K562 (cell line): ENCODE measurements at regions not wholly inside any gene's neighbourhood (a gene's known extent, or its start where the extent isn't known, plus 50 kb on each side); places are given as distances from the start of the nearest gene placed in this dataset.

Experiments used
- ATAC-seq: fragments of 200-7000 bp; cut with Tn5 transposase; 3 replicates; pipeline ENCODE4 v1.9.1; 2020; ENCODE audit warnings: moderate library complexity
- BruUV-seq: library from RNA; stranded (reverse); fragments of 400-500 nt; replicated peaks from 2 replicates; lab custom pipeline; 2021; lab: Mats Ljungman, UMichigan
- CTCF ChIA-PET: fragments of 300-600 bp; formaldehyde crosslinking; extraction: SDS; loops from one replicate; lab custom pipeline; 2021; ENCODE audit warnings: low intra/inter-chr PET ratio; lab: Yijun Ruan, JAX
- POLR2A ChIA-PET: fragments of 300-600, 350-650 bp; sonication (Branson Sonifier 250); formaldehyde crosslinking; extraction: SDS; loops from one replicate; lab custom pipeline; 2021; ENCODE audit warnings: antibody characterized with exemption, inconsistent platforms; lab: Yijun Ruan, JAX
- DNase-seq, 4 experiments: peaks; one replicate each; pipeline versions ENCODE4 v3.0.0 to v3.0.0-alpha.2; 2011 to 2018; ENCODE audit warnings: low spot score in 3 of 4, mixed read lengths in 3 of 4; ENCODE audit errors: extremely low read depth in 1 of 4
- FAIRE-seq: peaks from 2 replicates; lab custom pipeline; 2011; peaks lifted over from hg19 to GRCh38; lab: Jason Lieb, UNC
- H2AFZ ChIP-seq: 2 replicates; pipeline ENCODE4 v1.6.0; 2011; ENCODE audit warnings: low read depth, low read length, control low read depth, inconsistent platforms
- H3K27ac ChIP-seq: fragments of 200-600 bp; 3 replicates; pipeline ENCODE4 v1.8.0; 2011; ENCODE audit warnings: low read depth, mild to moderate bottlenecking, control low read depth, inconsistent platforms, low read length, moderate library complexity, mixed read lengths; ENCODE audit errors: extremely low read depth
- H3K27me3 ChIP-seq, 2 experiments: fragments of 300-600 bp in 1 of 2; 2 replicates in 1 of 2; 3 replicates in 1 of 2; pipeline versions ENCODE4 v1.6.0 to v1.8.0; 2011; ENCODE audit warnings: inconsistent platforms in 2 of 2, low read length in 2 of 2, mild to moderate bottlenecking in 1 of 2, mixed read lengths in 1 of 2, moderate library complexity in 1 of 2; ENCODE audit not compliant: control insufficient read depth in 2 of 2, insufficient read depth in 2 of 2
- H3K36me3 ChIP-seq: fragments of 300-600 bp; 3 replicates; pipeline ENCODE4 v1.8.0; 2011; ENCODE audit warnings: mild to moderate bottlenecking, low read length, inconsistent platforms; ENCODE audit not compliant: control insufficient read depth, insufficient read depth
- H3K4me1 ChIP-seq, 2 experiments: fragments of 200-600 bp in 1 of 2; replicated peaks in 1 of 2; 2 replicates in 1 of 2; 3 replicates in 1 of 2; pipeline versions ENCODE4 v1.5.1 to v1.8.0; 2011; ENCODE audit warnings: inconsistent platforms in 2 of 2, low read length in 2 of 2, mild to moderate bottlenecking in 1 of 2, mixed read lengths in 1 of 2, moderate library complexity in 1 of 2; ENCODE audit not compliant: control insufficient read depth in 2 of 2, insufficient read depth in 2 of 2
- H3K4me2 ChIP-seq: 2 replicates; pipeline ENCODE4 v1.6.1; 2011; ENCODE audit warnings: low read length, control low read depth, inconsistent platforms, mixed read lengths; ENCODE audit not compliant: insufficient read depth
- H3K4me3 ChIP-seq: fragments of 200-600 bp; sonication (generic), shearing (Covaris generic); 2 replicates; pipeline ENCODE4 v1.5.1; 2016; ENCODE audit warnings: control low read depth, inconsistent platforms
- H3K79me2 ChIP-seq: fragments of 200-600 bp; 3 replicates; pipeline ENCODE4 v1.8.0; 2011; ENCODE audit warnings: low read length, inconsistent platforms; ENCODE audit not compliant: control insufficient read depth, insufficient read depth
- H3K9ac ChIP-seq, 2 experiments: 2 replicates each; pipeline versions ENCODE4 v1.6.0 to v1.6.1; 2011; ENCODE audit warnings: low read depth in 2 of 2, low read length in 2 of 2, control low read depth in 1 of 2, inconsistent platforms in 1 of 2, mild to moderate bottlenecking in 1 of 2, mixed read lengths in 1 of 2; ENCODE audit not compliant: insufficient read depth in 1 of 2
- H3K9me1 ChIP-seq: one replicate; pipeline ENCODE4 v1.6.0; 2011; ENCODE audit warnings: inconsistent platforms, mild to moderate bottlenecking, low read length, moderate library complexity; ENCODE audit not compliant: control insufficient read depth, insufficient read depth
- H3K9me3 ChIP-seq: replicated peaks from 2 replicates; pipeline ENCODE4 v1.5.1; 2011; ENCODE audit warnings: low read depth, low read length, inconsistent platforms; ENCODE audit not compliant: control insufficient read depth, insufficient read depth
- H4K20me1 ChIP-seq: replicated peaks from 2 replicates; pipeline ENCODE4 v1.6.1; 2011; ENCODE audit warnings: low read length, inconsistent platforms, mixed read lengths; ENCODE audit not compliant: control insufficient read depth, insufficient read depth
- ATF3 ChIP-seq, 2 experiments: fragments of 450-650 bp in 1 of 2; sonication (generic) in 1 of 2; formaldehyde crosslinking in 1 of 2; IDR thresholded peaks in 1 of 2; conservative IDR thresholded peaks in 1 of 2; 2 replicates each; pipeline versions ENCODE4 v1.6.1 to v1.8.1; 2016 to 2023; ENCODE audit warnings: mild to moderate bottlenecking in 2 of 2, moderate library complexity in 2 of 2, inconsistent platforms in 1 of 2, missing genetic modification reagents in 1 of 2
- BRF1 ChIP-seq: IDR thresholded peaks from 3 replicates; pipeline ENCODE4 v1.6.1; 2011; ENCODE audit warnings: borderline replicate concordance, mild to moderate bottlenecking; ENCODE audit not compliant: insufficient read length; ENCODE audit errors: extremely low read depth
- DMBX1 ChIP-seq: fragments of 250-450 bp; sonication (Bioruptor Pico); IDR thresholded peaks from 2 replicates; pipeline ENCODE4 v1.8.0; 2022; ENCODE audit warnings: inconsistent platforms, mild to moderate bottlenecking, moderate library complexity, borderline replicate concordance
- HLTF ChIP-seq: fragments of 450-650 bp; IDR thresholded peaks from 2 replicates; pipeline ENCODE4 v1.6.1; 2016
- MED1 ChIP-seq: sonication (generic); formaldehyde crosslinking; IDR thresholded peaks from 2 replicates; pipeline ENCODE4 v1.8.1; 2023; ENCODE audit warnings: missing genetic modification reagents, borderline replicate concordance
- MEIS2 ChIP-seq: fragments of 450-650 bp; IDR thresholded peaks from 2 replicates; pipeline ENCODE4 v1.6.1; 2014; ENCODE audit warnings: mild to moderate bottlenecking; ENCODE audit not compliant: partially characterized antibody
- MLX ChIP-seq, 2 experiments: fragments of 450-650 bp in 1 of 2; sonication (generic) in 1 of 2; formaldehyde crosslinking; conservative IDR thresholded peaks; 2 replicates each; pipeline versions ENCODE4 v1.4.0 to v1.8.1; 2020 to 2022; ENCODE audit warnings: mild to moderate bottlenecking in 1 of 2, missing genetic modification reagents in 1 of 2
- NCOR1 ChIP-seq: fragments of 450-650 bp; IDR thresholded peaks from 2 replicates; pipeline ENCODE4 v1.6.1; 2016; ENCODE audit warnings: mild to moderate bottlenecking, moderate library complexity
- NKRF ChIP-seq: fragments of 450-650 bp; IDR thresholded peaks from 2 replicates; pipeline ENCODE4 v1.6.1; 2016; ENCODE audit warnings: borderline replicate concordance
- PCBP2 ChIP-seq: fragments of 200-400 bp; formaldehyde crosslinking; IDR thresholded peaks from 2 replicates; pipeline ENCODE4 v1.6.1; 2018; ENCODE audit warnings: low read length, low read depth, mild to moderate bottlenecking, moderate library complexity; ENCODE audit not compliant: poor library complexity, severe bottlenecking
- RBM25 ChIP-seq: fragments of 200-400 bp; formaldehyde crosslinking; IDR thresholded peaks from 2 replicates; pipeline ENCODE4 v1.6.1; 2018; ENCODE audit warnings: low read length, low read depth, moderate library complexity; ENCODE audit not compliant: severe bottlenecking
- TRIM25 ChIP-seq: fragments of 450-650 bp; IDR thresholded peaks from 2 replicates; pipeline ENCODE4 v1.7.0; 2016; ENCODE audit warnings: borderline replicate concordance
- ZBTB1 ChIP-seq: sonication (generic); formaldehyde crosslinking; IDR thresholded peaks from 2 replicates; pipeline ENCODE4 v1.8.1; 2023; ENCODE audit warnings: missing genetic modification reagents, low read depth, mild to moderate bottlenecking, borderline replicate concordance
- ZBTB9 ChIP-seq: fragments of 450-650 bp; formaldehyde crosslinking; IDR thresholded peaks from 2 replicates; pipeline ENCODE4 v1.4.0; 2020; ENCODE audit warnings: mild to moderate bottlenecking, moderate library complexity
- ZEB2 ChIP-seq: fragments of 450-650 bp; IDR thresholded peaks from 2 replicates; pipeline ENCODE4 v1.6.1; 2016
- WGBS: fragments of 100-300 bp; shearing (Covaris generic); methylation state at CpG from one replicate; pipeline ENCODE4 v1.1.6; 2016; ENCODE audit warnings: low coverage, mixed read lengths; ENCODE audit not compliant: insufficient coverage; ENCODE audit errors: missing lambda C conversion rate; 5-methylcytosine and 5-hydroxymethylcytosine counted together
- in situ Hi-C: fragments of 300-500 bp; cut with MboI; formaldehyde crosslinking; loops from 4 replicates; pipeline ENCODE4 v1.15.0; 2018; ENCODE audit warnings: inconsistent platforms, mixed read lengths
- intact Hi-C: fragments of 100-400 bp; cut with micrococcal nuclease; formaldehyde crosslinking; loops from 2 replicates; pipeline ENCODE4 v1.14.2; 2022

- CTCF ChIA-PET: no interaction called here
- no TSS peak for BruUV-seq
- TF ChIP-seq NKRF: no peak
- TF ChIP-seq PCBP2: no peak
- TF ChIP-seq MEIS2: no peak
- no peak for TF ChIP-seq ATF3 (IDR thresholded peaks at IDR 0.05)
- TF ChIP-seq ATF3 (CRISPR knock-in tag; conservative IDR thresholded peaks at IDR 0.05): no peak
- TF ChIP-seq ZEB2: no peak
- TF ChIP-seq ZBTB9: 0 out of 2 replicates have a peak, but pooled peaks have one; percentile 36
- TF ChIP-seq ZBTB1: peak; percentile 17; the same call in 1 of the 2 replicates
- TF ChIP-seq MLX (CRISPR knock-in tag; conservative IDR thresholded peaks at IDR 0.05): no peak
- no peak for TF ChIP-seq TRIM25
- 0 out of 2 replicates have a peak, but pooled peaks have one; percentile 3 for TF ChIP-seq DMBX1
- no peak for TF ChIP-seq NCOR1
- TF ChIP-seq RBM25: peak; percentile 55
- no peak for TF ChIP-seq MED1 (CRISPR knock-in tag)
- no peak for TF ChIP-seq BRF1
- no peak for TF ChIP-seq HLTF
These were observed 104.8 kb upstream of the SLC45A1 start for GRCh38 chr1:8213136-8213535.

More at GRCh38 chr1:8213136-8213535, 104.8 kb upstream of the SLC45A1 start:
- H3K79me2 ChIP-seq: no peaks in the 10 kb centered on the region
- peaks cover 8 to 43% of the 10 kb centered on the region in 2 experiments; a peak in 4 of 5 replicates for H3K27me3 ChIP-seq
- H2AFZ ChIP-seq: 0 out of 2 replicates have a peak overlapping the region, but pooled peaks have one; percentile 7
- FAIRE-seq: peak; percentile 6
- H3K9me3 ChIP-seq: no peaks in the 10 kb centered on the region
- H3K9ac ChIP-seq: no peak overlapping the region
- in situ Hi-C loops (no loop called here), intact Hi-C loops (no loop called here)
- 55% methylated on average over 9 of the region's 9 CpGs for whole genome bisulfite sequencing
- DNase-seq: no peak
- H3K36me3 ChIP-seq: no peaks in the 10 kb centered on the region
- no peak overlapping the region for H3K4me3 ChIP-seq
- peak; percentile 18 for ATAC-seq
- no peak overlapping the region for H3K4me2 ChIP-seq
- no peaks in the 10 kb centered on the region for H3K9me1 ChIP-seq
- peaks cover 19 to 21% of the 10 kb centered on the region in 2 experiments for H3K4me1 ChIP-seq
- POLR2A ChIA-PET: interaction anchor here (0.8 to 1.6 kb wide), 2 partner anchors 9 kb away, joined by 3 to 5 read pairs; no protein-coding TSS in a partner anchor
- no peak overlapping the region for H3K27ac ChIP-seq
- H4K20me1 ChIP-seq: no peaks in the 10 kb centered on the region
